GM18861 (cell line): ENCODE measurements at regions not wholly inside any gene's neighbourhood (a gene's known extent, or its start where the extent isn't known, plus 50 kb on each side); places are given as distances from the start of the nearest gene placed in this dataset.

ENCODE experiments used
- ATAC-seq: cut with Tn5 transposase; IDR thresholded peaks from one replicate; pipeline ENCODE4 v1.9.1; 2021; ENCODE audit not compliant: unreplicated experiment

GRCh38 chr2:67812682-67813081 is 250.1 kb downstream of the C1D start:
- no peak for ATAC-seq

GRCh38 chr2:67823726-67824125 is 239.1 kb downstream of the C1D start:
- no peak for ATAC-seq

- ATAC-seq: no peak
Observed at GRCh38 chr2:67824186-67824585, 238.6 kb downstream of the C1D start.

DNA sequence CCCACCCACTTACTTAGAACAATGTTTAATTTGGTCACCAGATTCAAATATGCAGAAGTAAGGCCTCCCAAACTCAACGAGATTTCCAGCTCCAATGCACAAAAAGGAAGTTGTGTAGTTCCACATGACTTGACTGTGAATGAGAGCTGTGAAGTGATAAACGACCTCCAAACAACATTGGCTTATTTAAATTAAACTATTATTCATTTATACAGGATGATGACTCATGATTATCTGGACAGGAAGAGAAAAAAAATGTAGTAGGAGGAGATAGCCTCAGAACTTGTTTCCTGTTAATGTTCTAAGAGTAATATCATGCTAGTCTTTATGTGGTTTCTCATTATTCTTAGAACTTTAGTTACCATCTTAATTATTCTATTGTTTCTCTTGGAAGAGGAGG is 237.3 kb downstream of the C1D start:
- ATAC-seq: no peak

- no peak for ATAC-seq
Observed at GRCh38 chr2:67828066-67828465, 234.7 kb downstream of the C1D start.

GRCh38 chr2:67829470-67829869 is 233.3 kb downstream of the C1D start:
- ATAC-seq: no peak

GRCh38 chr2:67833632-67834031 is 229.2 kb downstream of the C1D start:
- ATAC-seq: no peak

- ATAC-seq: no peak
Observed at GRCh38 chr2:67834482-67834881, 228.3 kb downstream of the C1D start.

DNA sequence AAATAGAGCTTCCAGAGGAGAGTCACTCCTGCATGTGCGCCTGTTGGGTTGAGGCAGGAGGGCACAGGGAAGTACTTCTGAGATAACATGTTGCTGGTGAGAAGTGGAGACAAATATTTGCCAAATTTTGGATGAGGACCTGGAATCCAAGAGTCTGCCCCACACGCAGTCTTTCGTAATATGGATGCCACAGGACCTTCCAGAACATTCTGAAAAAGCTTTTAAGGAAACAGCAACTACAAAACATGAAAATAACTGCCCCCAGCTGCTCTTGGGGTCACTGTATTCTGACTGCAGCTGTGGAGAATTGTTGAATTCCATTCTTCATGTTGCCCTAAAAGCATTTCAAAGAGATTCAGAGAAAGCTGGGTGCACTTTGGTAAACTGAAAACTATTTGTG is 227.5 kb downstream of the C1D start:
- ATAC-seq: no peak

DNA sequence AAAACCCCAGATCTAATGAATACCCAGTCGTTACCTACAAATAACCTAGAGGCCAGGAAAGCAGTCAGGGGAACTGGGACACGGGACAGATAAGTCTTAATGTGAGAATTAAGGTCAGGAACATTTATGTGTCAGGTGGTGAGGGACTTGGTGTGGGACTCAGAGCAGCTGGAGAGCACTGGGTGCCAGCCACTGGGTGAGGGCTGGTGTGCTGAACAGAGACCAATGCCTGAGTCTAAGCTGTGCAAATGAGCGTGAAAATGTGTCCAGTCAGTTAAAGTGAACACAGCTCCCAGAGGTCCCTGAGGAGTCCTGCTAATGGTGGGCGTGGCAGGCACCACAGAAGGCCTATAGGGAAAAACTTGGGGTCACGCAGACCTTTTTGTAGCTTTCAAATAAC is 225.9 kb downstream of the C1D start:
- no peak for ATAC-seq

DNA sequence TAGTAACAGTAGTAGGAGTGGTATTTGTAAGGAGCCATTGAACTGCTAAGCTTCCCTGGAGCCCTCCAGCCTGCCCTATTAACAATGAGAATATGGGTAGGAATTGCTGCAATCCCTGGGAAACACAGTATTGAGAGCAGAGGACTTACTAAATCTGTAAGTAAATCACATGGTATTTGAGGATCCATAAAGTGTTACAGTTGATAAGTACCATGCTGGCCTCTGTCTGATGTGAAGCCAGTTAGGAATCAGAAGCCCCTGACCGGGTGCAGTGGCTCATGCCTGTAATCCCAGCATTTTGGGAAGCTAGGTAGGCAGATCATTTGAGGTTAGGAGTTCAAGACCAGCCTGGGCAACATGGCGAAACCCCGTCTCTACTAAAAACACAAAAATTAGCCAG is 224.6 kb downstream of the C1D start:
- no peak for ATAC-seq

GRCh38 chr2:67839242-67839641 is 223.6 kb downstream of the C1D start:
- ATAC-seq: no peak

DNA sequence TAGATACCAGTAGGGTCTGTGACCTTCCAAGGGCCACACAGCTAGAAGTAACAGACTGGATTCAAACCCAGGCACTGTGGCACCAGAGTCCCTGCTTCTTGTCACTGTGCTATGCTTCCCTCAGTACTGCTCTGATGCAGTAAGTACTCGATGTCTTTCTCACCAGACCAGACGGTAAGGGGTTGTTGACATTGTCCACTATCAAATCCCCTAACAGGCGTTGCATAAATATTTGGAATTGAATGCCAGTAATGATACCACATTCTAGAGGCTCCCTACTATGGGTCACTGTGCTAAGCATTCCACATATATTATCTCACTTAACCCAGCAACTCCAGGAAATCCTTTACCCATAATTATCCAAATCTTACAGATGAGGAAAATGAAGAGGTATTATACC is 223.1 kb downstream of the C1D start:
- ATAC-seq: no peak

- ATAC-seq: peak; percentile 85
Observed at GRCh38 chr2:67840460-67841068, 222.2 kb downstream of the C1D start.

DNA sequence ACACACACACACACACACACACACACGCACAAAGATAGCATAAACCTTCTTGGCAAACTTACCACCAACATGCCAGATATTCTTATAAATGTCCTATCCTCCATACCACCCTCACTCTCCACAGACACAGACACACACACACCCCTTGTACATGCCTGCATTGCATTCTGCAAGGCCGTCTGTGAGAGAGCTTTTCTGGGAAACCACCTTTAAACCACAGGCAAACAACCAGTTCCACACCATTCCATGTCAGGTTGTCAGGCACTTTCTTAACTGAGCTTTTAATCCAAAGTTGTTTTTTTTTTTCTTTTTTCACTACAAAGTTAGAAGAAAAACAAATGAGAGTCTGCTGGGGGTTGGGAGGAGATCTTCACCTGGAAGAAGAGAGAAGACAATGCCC is 221.1 kb downstream of the C1D start:
- no peak for ATAC-seq

- ATAC-seq: no peak
Observed at GRCh38 chr2:67842375-67842959, 220.3 kb downstream of the C1D start.

DNA sequence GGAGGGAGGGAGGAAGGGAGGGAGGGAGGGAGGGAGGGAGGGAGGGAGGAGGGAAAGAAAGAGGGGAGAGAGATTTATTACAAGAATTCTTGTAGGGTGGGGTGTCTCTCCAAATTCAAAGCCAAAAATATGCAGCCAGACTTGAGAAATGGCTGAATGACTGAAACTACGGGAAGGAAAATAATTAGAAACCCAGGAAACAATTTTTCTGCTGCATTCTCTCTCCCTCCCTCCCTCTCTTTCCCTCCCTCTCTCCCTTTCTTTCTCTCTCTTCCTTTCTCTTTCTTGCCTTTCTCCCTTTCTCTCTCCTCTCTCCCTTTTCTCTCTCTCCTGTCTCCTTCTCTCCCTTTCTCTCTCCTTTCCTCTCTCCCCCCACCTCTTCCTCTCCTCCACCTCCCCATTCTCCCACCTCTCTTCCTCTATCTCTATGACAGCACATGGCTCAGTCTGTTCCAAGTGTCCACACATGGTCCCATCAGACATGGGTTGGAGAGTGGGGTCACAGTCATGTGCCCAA is 218.7 kb downstream of the C1D start:
- ATAC-seq: no peak

DNA sequence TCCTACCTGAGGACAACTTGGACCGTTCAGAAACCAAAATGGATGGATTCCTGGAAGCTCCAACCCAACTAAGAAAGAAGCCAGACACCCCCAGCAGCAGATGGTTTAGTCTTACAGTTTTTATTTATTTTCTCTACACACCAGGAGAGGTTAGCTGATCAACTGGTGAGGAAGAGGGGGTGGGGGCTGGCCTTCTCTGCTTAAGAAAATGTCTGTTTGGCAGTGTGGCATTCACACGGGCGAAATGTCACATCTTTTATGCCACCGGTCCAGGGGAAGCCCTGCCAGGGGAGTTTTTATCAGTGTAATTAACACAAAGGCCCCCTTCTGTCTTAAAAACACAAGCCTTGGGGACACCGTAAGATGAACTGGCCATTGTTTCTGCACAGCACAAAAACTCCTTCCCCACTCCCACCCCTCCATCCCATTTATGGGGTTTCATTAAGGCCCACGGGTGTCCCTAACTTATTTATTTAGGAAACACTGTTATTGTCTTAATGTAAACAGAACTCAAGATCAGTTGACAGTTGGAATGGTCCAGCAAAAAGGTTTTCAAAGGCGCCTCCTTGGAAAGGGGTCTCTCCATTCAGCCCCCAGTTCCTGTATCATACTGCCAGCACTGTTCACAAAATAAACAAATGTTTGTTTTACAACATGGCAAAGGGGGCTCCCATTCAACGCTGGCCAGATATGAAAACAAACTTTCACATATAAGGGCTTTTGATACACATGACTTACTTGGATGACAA is 217.0 kb downstream of the C1D start:
- ATAC-seq: no peak

DNA sequence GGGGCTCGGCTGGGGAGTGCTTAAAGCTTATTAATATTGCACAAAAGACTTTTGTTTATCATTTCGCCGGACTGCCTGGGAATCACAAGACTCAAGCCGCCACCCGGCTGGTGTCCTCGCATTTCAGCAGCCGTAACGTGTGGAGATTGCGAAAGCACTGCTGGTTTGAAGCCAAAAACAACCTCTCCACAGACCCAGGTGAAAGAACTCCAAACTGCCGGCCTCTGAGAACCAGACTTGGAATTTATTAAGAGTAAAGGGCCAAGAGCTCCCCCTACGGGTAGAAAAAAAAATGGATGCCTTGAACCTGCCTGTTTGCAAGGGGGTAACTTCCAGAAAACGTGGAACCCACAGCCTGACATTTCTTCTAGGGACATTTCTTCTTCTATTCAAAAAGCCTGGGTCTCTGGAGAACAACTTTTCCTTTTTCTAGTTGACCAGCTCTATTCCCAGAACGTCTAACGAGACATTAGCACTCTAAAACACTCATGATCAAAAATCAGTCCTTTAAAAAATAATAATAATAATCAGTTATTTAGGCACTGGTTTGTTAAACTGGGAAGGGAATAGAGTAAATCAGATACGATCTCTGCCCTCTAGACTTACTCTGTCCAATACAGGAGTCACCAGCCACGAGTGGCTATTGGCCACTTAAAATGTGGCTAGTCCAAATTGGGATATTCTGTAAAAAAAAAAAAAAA is 216.3 kb downstream of the C1D start:
- ATAC-seq: no peak

DNA sequence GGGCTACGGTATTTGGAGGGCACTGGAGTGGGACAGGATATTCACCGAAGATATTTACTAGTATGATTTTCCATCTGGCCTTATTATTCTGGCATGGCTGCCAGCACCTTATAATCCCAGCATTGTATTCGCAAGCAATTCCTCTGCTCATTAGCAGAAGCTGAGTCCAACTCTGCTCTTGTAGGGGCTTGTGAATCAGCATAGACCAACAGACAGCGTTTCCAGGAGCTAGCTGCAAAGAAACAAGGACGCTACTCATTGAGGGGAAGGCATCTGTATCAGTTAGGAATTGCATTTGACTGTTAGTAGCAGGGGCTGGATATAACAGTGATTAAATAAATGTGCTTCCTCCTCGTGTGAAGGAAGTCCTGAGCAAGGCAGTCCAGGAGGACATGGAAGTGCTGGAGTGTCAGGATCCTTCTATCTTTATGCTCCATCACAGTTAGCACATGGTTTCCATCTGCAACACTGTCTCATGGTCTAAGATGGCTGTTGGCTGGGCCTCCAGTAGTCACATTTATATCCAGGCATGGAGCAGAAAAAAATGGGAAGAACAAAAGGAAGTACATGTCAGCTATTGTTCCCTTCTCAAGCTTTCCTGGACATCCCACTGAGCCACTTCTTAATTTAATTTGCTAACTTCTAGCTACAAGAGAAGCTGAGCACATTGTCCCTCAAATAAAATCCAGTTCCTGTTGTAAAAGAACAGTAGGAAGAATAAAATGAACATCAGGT is 214.1 kb downstream of the C1D start:
- no peak for ATAC-seq

- no peak for ATAC-seq
Observed at GRCh38 chr2:67851016-67851415, 211.8 kb downstream of the C1D start.
